ENCODE measurements at regions not wholly inside any gene's neighbourhood (a gene's known extent, or its start where the extent isn't known, plus 50 kb on each side); places are given as distances from the start of the nearest gene placed in this dataset.

DNA sequence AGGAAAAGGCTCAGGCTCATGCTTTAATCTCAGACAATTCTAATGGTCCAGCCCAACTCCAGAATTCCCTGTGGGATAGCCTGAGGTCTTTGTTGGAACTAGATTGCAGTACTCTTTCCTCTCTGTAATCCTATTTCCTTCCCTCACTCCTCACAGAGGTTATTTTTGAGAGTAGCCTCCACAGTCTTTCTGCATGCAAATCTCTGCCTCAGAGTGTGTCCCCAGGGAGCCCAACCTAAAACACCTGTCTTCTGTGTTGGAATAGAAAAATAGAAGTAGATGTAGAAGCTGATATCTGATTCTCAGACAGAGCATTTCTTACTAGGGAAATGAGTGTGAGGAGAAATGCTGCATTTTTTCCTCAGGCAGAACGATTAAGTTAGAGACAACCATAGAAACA lies 915.5 kb upstream of the EPHA5 start:
- no peak for ATAC-seq
- TF ChIP-seq ARNTL (CRISPR knock-in tag; IDR thresholded peaks at IDR 0.05; ENCODE audit: borderline replicate concordance, low read depth) (no peak), GLIS3 (CRISPR knock-in tag; IDR thresholded peaks at IDR 0.05) (no peak), OSR1 (CRISPR knock-in tag; IDR thresholded peaks at IDR 0.05) (no peak), PPARA (CRISPR knock-in tag; IDR thresholded peaks at IDR 0.05; ENCODE audit: borderline replicate concordance) (no peak), CSDC2 (CRISPR knock-in tag; IDR thresholded peaks at IDR 0.05) (no peak), ZNF70 (CRISPR knock-in tag; IDR thresholded peaks at IDR 0.05) (no peak), BACH2 (CRISPR knock-in tag; IDR thresholded peaks at IDR 0.05; ENCODE audit: borderline replicate concordance) (no peak), ISL1 (CRISPR knock-in tag; IDR thresholded peaks at IDR 0.05) (no peak), ZNF565 (CRISPR knock-in tag; conservative IDR thresholded peaks at IDR 0.05; ENCODE audit: low read depth) (no peak), ZNF8 (CRISPR knock-in tag; IDR thresholded peaks at IDR 0.05) (no peak), SNAI2 (CRISPR knock-in tag; IDR thresholded peaks at IDR 0.05) (no peak), ESRRG (CRISPR knock-in tag; IDR thresholded peaks at IDR 0.05) (no peak), ZFP30 (CRISPR knock-in tag; IDR thresholded peaks at IDR 0.05) (no peak)
- TF ChIP-seq, protein P1, sequence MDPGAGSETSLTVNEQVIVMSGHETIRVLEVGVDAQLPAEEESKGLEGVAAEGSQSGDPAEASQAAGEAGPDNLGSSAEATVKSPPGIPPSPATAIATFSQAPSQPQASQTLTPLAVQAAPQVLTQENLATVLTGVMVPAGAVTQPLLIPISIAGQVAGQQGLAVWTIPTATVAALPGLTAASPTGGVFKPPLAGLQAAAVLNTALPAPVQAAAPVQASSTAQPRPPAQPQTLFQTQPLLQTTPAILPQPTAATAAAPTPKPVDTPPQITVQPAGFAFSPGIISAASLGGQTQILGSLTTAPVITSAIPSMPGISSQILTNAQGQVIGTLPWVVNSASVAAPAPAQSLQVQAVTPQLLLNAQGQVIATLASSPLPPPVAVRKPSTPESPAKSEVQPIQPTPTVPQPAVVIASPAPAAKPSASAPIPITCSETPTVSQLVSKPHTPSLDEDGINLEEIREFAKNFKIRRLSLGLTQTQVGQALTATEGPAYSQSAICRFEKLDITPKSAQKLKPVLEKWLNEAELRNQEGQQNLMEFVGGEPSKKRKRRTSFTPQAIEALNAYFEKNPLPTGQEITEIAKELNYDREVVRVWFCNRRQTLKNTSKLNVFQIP (CRISPR knock-in tag; IDR thresholded peaks at IDR 0.05; ENCODE audit: borderline replicate concordance, low read depth): no peak
- TF ChIP-seq, protein P2, sequence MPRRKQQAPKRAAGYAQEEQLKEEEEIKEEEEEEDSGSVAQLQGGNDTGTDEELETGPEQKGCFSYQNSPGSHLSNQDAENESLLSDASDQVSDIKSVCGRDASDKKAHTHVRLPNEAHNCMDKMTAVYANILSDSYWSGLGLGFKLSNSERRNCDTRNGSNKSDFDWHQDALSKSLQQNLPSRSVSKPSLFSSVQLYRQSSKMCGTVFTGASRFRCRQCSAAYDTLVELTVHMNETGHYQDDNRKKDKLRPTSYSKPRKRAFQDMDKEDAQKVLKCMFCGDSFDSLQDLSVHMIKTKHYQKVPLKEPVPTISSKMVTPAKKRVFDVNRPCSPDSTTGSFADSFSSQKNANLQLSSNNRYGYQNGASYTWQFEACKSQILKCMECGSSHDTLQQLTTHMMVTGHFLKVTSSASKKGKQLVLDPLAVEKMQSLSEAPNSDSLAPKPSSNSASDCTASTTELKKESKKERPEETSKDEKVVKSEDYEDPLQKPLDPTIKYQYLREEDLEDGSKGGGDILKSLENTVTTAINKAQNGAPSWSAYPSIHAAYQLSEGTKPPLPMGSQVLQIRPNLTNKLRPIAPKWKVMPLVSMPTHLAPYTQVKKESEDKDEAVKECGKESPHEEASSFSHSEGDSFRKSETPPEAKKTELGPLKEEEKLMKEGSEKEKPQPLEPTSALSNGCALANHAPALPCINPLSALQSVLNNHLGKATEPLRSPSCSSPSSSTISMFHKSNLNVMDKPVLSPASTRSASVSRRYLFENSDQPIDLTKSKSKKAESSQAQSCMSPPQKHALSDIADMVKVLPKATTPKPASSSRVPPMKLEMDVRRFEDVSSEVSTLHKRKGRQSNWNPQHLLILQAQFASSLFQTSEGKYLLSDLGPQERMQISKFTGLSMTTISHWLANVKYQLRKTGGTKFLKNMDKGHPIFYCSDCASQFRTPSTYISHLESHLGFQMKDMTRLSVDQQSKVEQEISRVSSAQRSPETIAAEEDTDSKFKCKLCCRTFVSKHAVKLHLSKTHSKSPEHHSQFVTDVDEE (CRISPR knock-in tag; IDR thresholded peaks at IDR 0.05): no peak
- TF ChIP-seq, protein P3, sequence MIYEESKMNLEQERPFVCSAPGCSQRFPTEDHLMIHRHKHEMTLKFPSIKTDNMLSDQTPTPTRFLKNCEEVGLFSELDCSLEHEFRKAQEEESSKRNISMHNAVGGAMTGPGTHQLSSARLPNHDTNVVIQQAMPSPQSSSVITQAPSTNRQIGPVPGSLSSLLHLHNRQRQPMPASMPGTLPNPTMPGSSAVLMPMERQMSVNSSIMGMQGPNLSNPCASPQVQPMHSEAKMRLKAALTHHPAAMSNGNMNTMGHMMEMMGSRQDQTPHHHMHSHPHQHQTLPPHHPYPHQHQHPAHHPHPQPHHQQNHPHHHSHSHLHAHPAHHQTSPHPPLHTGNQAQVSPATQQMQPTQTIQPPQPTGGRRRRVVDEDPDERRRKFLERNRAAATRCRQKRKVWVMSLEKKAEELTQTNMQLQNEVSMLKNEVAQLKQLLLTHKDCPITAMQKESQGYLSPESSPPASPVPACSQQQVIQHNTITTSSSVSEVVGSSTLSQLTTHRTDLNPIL (CRISPR knock-in tag; IDR thresholded peaks at IDR 0.05; ENCODE audit: low read depth): no peak
- TF ChIP-seq, protein P4, sequence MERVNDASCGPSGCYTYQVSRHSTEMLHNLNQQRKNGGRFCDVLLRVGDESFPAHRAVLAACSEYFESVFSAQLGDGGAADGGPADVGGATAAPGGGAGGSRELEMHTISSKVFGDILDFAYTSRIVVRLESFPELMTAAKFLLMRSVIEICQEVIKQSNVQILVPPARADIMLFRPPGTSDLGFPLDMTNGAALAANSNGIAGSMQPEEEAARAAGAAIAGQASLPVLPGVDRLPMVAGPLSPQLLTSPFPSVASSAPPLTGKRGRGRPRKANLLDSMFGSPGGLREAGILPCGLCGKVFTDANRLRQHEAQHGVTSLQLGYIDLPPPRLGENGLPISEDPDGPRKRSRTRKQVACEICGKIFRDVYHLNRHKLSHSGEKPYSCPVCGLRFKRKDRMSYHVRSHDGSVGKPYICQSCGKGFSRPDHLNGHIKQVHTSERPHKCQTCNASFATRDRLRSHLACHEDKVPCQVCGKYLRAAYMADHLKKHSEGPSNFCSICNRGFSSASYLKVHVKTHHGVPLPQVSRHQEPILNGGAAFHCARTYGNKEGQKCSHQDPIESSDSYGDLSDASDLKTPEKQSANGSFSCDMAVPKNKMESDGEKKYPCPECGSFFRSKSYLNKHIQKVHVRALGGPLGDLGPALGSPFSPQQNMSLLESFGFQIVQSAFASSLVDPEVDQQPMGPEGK (CRISPR knock-in tag; IDR thresholded peaks at IDR 0.05; ENCODE audit: borderline replicate concordance): no peak

DNA sequence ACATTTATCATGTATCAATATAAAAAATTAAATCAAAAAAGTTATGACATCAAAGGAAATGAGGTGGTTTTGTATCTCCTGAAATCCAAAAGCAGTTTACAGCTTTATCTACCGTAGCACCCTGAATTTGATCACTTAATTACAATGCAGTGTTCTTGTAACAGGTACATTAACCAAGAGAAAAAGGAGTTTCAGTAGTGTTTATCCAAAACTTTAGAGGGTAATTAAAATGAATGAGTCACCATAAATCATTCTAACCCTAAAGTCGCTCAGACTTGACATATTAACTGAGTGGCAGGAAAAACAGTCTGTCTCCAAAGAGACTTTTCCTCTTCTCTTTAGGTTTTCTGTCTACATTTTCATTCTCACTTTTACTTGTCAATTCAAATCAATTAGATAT lies 907.6 kb upstream of the EPHA5 start:
- TF ChIP-seq PPARA (CRISPR knock-in tag; IDR thresholded peaks at IDR 0.05; ENCODE audit: borderline replicate concordance) (no peak), SNAI2 (CRISPR knock-in tag; IDR thresholded peaks at IDR 0.05) (no peak), CSDC2 (CRISPR knock-in tag; IDR thresholded peaks at IDR 0.05) (no peak), RARB (CRISPR knock-in tag; IDR thresholded peaks at IDR 0.05) (no peak), GLIS3 (CRISPR knock-in tag; IDR thresholded peaks at IDR 0.05) (no peak), BACH2 (CRISPR knock-in tag; IDR thresholded peaks at IDR 0.05; ENCODE audit: borderline replicate concordance) (no peak), ZNF8 (CRISPR knock-in tag; IDR thresholded peaks at IDR 0.05) (no peak), TCF4 (CRISPR knock-in tag; IDR thresholded peaks at IDR 0.05; ENCODE audit: borderline replicate concordance) (no peak), ZFP30 (CRISPR knock-in tag; IDR thresholded peaks at IDR 0.05) (no peak), ISL1 (CRISPR knock-in tag; IDR thresholded peaks at IDR 0.05) (no peak), TOX (CRISPR knock-in tag; IDR thresholded peaks at IDR 0.05; ENCODE audit: borderline replicate concordance) (no peak), ARNTL (CRISPR knock-in tag; IDR thresholded peaks at IDR 0.05; ENCODE audit: borderline replicate concordance, low read depth) (no peak), ZFP3 (CRISPR knock-in tag; IDR thresholded peaks at IDR 0.05) (no peak), ZNF565 (CRISPR knock-in tag; conservative IDR thresholded peaks at IDR 0.05; ENCODE audit: low read depth) (no peak)
- TF ChIP-seq, protein P2 (CRISPR knock-in tag; IDR thresholded peaks at IDR 0.05): no peak
- TF ChIP-seq, protein P3 (CRISPR knock-in tag; IDR thresholded peaks at IDR 0.05; ENCODE audit: low read depth): no peak
- TF ChIP-seq, protein P5, sequence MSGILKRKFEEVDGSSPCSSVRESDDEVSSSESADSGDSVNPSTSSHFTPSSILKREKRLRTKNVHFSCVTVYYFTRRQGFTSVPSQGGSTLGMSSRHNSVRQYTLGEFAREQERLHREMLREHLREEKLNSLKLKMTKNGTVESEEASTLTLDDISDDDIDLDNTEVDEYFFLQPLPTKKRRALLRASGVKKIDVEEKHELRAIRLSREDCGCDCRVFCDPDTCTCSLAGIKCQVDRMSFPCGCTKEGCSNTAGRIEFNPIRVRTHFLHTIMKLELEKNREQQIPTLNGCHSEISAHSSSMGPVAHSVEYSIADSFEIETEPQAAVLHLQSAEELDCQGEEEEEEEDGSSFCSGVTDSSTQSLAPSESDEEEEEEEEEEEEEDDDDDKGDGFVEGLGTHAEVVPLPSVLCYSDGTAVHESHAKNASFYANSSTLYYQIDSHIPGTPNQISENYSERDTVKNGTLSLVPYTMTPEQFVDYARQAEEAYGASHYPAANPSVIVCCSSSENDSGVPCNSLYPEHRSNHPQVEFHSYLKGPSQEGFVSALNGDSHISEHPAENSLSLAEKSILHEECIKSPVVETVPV (CRISPR knock-in tag; IDR thresholded peaks at IDR 0.05): no peak
- TF ChIP-seq, protein P4 (CRISPR knock-in tag; IDR thresholded peaks at IDR 0.05; ENCODE audit: borderline replicate concordance): no peak
- no peak for ATAC-seq
